Cardiac muscle cell (in vitro differentiated cells and primary cell): ENCODE measurements at regions not wholly inside any gene's neighbourhood (a gene's known extent, or its start where the extent isn't known, plus 50 kb on each side); places are given as distances from the start of the nearest gene placed in this dataset.

Source experiments
- DNase-seq, 2 donors: peaks; one replicate each; pipeline versions ENCODE4 v3.0.0 to v3.0.0-alpha.2; 2010 to 2017; ENCODE audit warnings: low read depth in 1 of 2, low spot score in 1 of 2
- H3K27ac ChIP-seq: fragments of 200-600 bp; sonication (generic); 2 replicates; pipeline ENCODE4 v1.5.1; 2016
- H3K27me3 ChIP-seq: fragments of 200-600 bp; sonication (generic); 2 replicates; pipeline ENCODE4 v1.6.0; 2016; ENCODE audit warnings: control low read depth
- H3K36me3 ChIP-seq: fragments of 200-600 bp; sonication (generic); 2 replicates; pipeline ENCODE4 v1.5.1; 2016; ENCODE audit warnings: control low read depth
- H3K4me1 ChIP-seq: fragments of 200-600 bp; sonication (generic); 2 replicates; pipeline ENCODE4 v1.8.1; 2017; ENCODE audit warnings: low read depth, mild to moderate bottlenecking, mixed run types
- H3K4me3 ChIP-seq: fragments of 200-600 bp; sonication (generic); 2 replicates; pipeline ENCODE4 v1.5.1; 2016; ENCODE audit warnings: mild to moderate bottlenecking
- H3K9me3 ChIP-seq: fragments of 200-600 bp; sonication (generic); 2 replicates; pipeline ENCODE4 v1.5.1; 2017; ENCODE audit warnings: low read depth, mild to moderate bottlenecking, control low read depth
- CTCF ChIP-seq: IDR thresholded peaks from 2 replicates; pipeline ENCODE4 v1.5.1; 2012; ENCODE audit warnings: low read depth, mild to moderate bottlenecking, low read length

GRCh38 chr12:34097213-34097612, 74.9 kb downstream of the ALG10 start:
- H3K9me3 ChIP-seq, result no peaks in the 10 kb centered on the region
- no peak for TF ChIP-seq CTCF

GRCh38 chr12:34105392-34105933, 83.2 kb downstream of the ALG10 start:
- DNase-seq, result no peak
- Histone ChIP-seq H3K4me3 (no peak overlapping the region), H3K27me3 (no peaks in the 10 kb centered on the region), H3K27ac (no peak overlapping the region), H3K9me3 (no peaks in the 10 kb centered on the region), H3K4me1 (no peaks in the 10 kb centered on the region), H3K36me3 (no peaks in the 10 kb centered on the region)
- no peak for TF ChIP-seq CTCF

More at GRCh38 chr12:34097213-34097612, 74.9 kb downstream of the ALG10 start:
- Histone ChIP-seq H3K4me1 (no peaks in the 10 kb centered on the region), H3K27me3 (no peaks in the 10 kb centered on the region), H3K4me3 (no peak overlapping the region), H3K27ac (no peak overlapping the region), H3K36me3 (no peaks in the 10 kb centered on the region)
- no peak for DNase-seq

- H3K9me3 ChIP-seq, result no peaks in the 10 kb centered on the region
- no peak for TF ChIP-seq CTCF
These were observed 83.9 kb downstream of the ALG10 start for GRCh38 chr12:34106172-34106571.

GRCh38 chr12:34107016-34107415, 84.7 kb downstream of the ALG10 start:
- H3K27ac ChIP-seq, result no peak overlapping the region
- TF ChIP-seq CTCF, result no peak
- no peak overlapping the region for H3K4me3 ChIP-seq
- H3K4me1 ChIP-seq, result no peaks in the 10 kb centered on the region
- DNase-seq, result no peak
- no peaks in the 10 kb centered on the region for H3K9me3 ChIP-seq
- no peaks in the 10 kb centered on the region for H3K36me3 ChIP-seq
- no peaks in the 10 kb centered on the region for H3K27me3 ChIP-seq

More at GRCh38 chr12:34106172-34106571, 83.9 kb downstream of the ALG10 start:
- Histone ChIP-seq H3K36me3 (no peaks in the 10 kb centered on the region), H3K4me1 (no peaks in the 10 kb centered on the region), H3K27me3 (no peaks in the 10 kb centered on the region), H3K4me3 (no peak overlapping the region), H3K27ac (no peak overlapping the region)
- DNase-seq, result no peak

GRCh38 chr12:34107781-34108404, 85.6 kb downstream of the ALG10 start:
- no peaks in the 10 kb centered on the region for H3K27me3 ChIP-seq
- H3K36me3 ChIP-seq, result no peaks in the 10 kb centered on the region
- no peaks in the 10 kb centered on the region for H3K9me3 ChIP-seq
- no peak overlapping the region for H3K27ac ChIP-seq
- no peak overlapping the region for H3K4me3 ChIP-seq
- no peak for DNase-seq
- no peaks in the 10 kb centered on the region for H3K4me1 ChIP-seq
- no peak for TF ChIP-seq CTCF
